B cell (primary cell): ENCODE measurements at regions not wholly inside any gene's neighbourhood (a gene's known extent, or its start where the extent isn't known, plus 50 kb on each side); places are given as distances from the start of the nearest gene placed in this dataset.

Experiments used
- ATAC-seq: fragments of 200-7000 bp; cut with Tn5 transposase; one replicate; pipeline ENCODE4 v1.10.0; 2021; ENCODE audit warnings: low read depth, mild to moderate bottlenecking, moderate number of reproducible peaks, moderate library complexity
- CTCF ChIA-PET: fragments of 350-600 bp; sonication (Branson Sonifier 250); formaldehyde crosslinking; loops from one replicate; lab custom pipeline; 2021; ENCODE audit warnings: antibody characterized with exemption, inconsistent platforms; lab: Charles Lee
- POLR2A ChIA-PET: fragments of 350-600 bp; sonication (Branson Sonifier 250); formaldehyde crosslinking; loops from one replicate; lab custom pipeline; 2021; ENCODE audit warnings: antibody characterized with exemption; lab: Charles Lee
- DNase-seq: peaks from one replicate; pipeline ENCODE4 v3.0.0; 2013
- H2AFZ ChIP-seq: 2 replicates; pipeline ENCODE4 v1.6.1; 2012; ENCODE audit warnings: mild to moderate bottlenecking, low read depth, low read length; ENCODE audit not compliant: insufficient read depth, poor library complexity, severe bottlenecking
- H3K27ac ChIP-seq, 2 donors: 1 replicate in 1 of 2; 2 replicates in 1 of 2; pipeline ENCODE4 v1.5.1; 2012 to 2013; ENCODE audit warnings: low read length in 2 of 2, mild to moderate bottlenecking in 2 of 2, moderate library complexity in 1 of 2
- H3K27me3 ChIP-seq, 4 experiments: fragments of 200-600 bp in 1 of 4; sonication (generic) in 1 of 4; replicated peaks in 1 of 4; 1 replicate in 2 of 4; 2 replicates in 2 of 4; pipeline versions ENCODE4 v1.6.1 to v1.7.0; 2013 to 2016; ENCODE audit warnings: low read length in 3 of 4, mild to moderate bottlenecking in 2 of 4, mixed read lengths in 1 of 4, moderate library complexity in 1 of 4; ENCODE audit not compliant: insufficient read depth in 4 of 4, control insufficient read depth in 3 of 4; ENCODE audit errors: control extremely low read depth in 1 of 4
- H3K36me3 ChIP-seq, 2 experiments: replicated peaks in 1 of 2; 1 replicate in 1 of 2; 2 replicates in 1 of 2; pipeline versions ENCODE4 v1.6.1 to v1.7.1; 2013; ENCODE audit warnings: low read length in 1 of 2; ENCODE audit not compliant: insufficient read depth in 2 of 2, control insufficient read depth in 1 of 2; ENCODE audit errors: control extremely low read depth in 1 of 2, extremely low read depth in 1 of 2
- H3K4me1 ChIP-seq, 2 donors: fragments of 200-600 bp in 1 of 2; sonication (generic) in 1 of 2; 1 replicate in 1 of 2; 2 replicates in 1 of 2; pipeline versions ENCODE4 v1.5.1 to v1.6.1; 2013 to 2017; ENCODE audit warnings: low read length in 2 of 2; ENCODE audit not compliant: control insufficient read depth in 2 of 2, insufficient read depth in 2 of 2
- H3K4me2 ChIP-seq: replicated peaks from 2 replicates; pipeline ENCODE3; 2012; ENCODE audit warnings: mild to moderate bottlenecking, low read depth, low read length; ENCODE audit not compliant: poor library complexity, severe bottlenecking
- H3K4me3 ChIP-seq, 5 experiments: fragments of 200-600 bp in 1 of 5; sonication (generic) in 1 of 5; 1 replicate in 3 of 5; 2 replicates in 2 of 5; pipeline versions ENCODE4 v1.5.1 to v1.7.0; 2011 to 2016; ENCODE audit warnings: low read length in 4 of 5, mild to moderate bottlenecking in 4 of 5, low read depth in 2 of 5, control low read depth in 1 of 5, moderate library complexity in 1 of 5; ENCODE audit not compliant: insufficient read depth in 1 of 5; ENCODE audit errors: control extremely low read depth in 1 of 5, extremely low read depth in 1 of 5
- H3K79me2 ChIP-seq: fragments of 200-600 bp; sonication (generic); one replicate; pipeline ENCODE4 v1.6.0; 2016; ENCODE audit warnings: low read length; ENCODE audit not compliant: control insufficient read depth, insufficient read depth
- H3K9ac ChIP-seq: fragments of 200-600 bp; sonication (generic); 2 replicates; pipeline ENCODE4 v1.6.1; 2017; ENCODE audit warnings: mild to moderate bottlenecking, low read length, moderate library complexity
- H3K9me3 ChIP-seq, 3 donors: one replicate each; pipeline versions ENCODE4 v1.6.1 to v1.7.1; 2013; ENCODE audit warnings: low read length in 2 of 3; ENCODE audit not compliant: control insufficient read depth in 2 of 3, insufficient read depth in 1 of 3; ENCODE audit errors: control extremely low read depth in 1 of 3
- H4K20me1 ChIP-seq: 2 replicates; pipeline ENCODE4 v1.6.0; 2012; ENCODE audit warnings: mild to moderate bottlenecking, low read length; ENCODE audit not compliant: insufficient read depth, control insufficient read depth, poor library complexity, severe bottlenecking
- H3K27ac Mint-ChIP-seq: one replicate; pipeline ENCODE4 v1.8.0; 2021; ENCODE audit warnings: mixed read lengths
- H3K27me3 Mint-ChIP-seq: one replicate; pipeline ENCODE4 v1.8.0; 2021; ENCODE audit warnings: mixed read lengths
- H3K4me1 Mint-ChIP-seq: one replicate; pipeline ENCODE4 v1.8.0; 2021; ENCODE audit warnings: mixed read lengths
- H3K4me3 Mint-ChIP-seq: one replicate; pipeline ENCODE4 v1.8.0; 2021; ENCODE audit warnings: mixed read lengths
- H3K9me3 Mint-ChIP-seq: one replicate; pipeline ENCODE4 v1.8.0; 2022; ENCODE audit warnings: mixed read lengths; ENCODE audit not compliant: insufficient read depth
- CTCF ChIP-seq: fragments of 200-600 bp; IDR thresholded peaks from one replicate; pipeline ENCODE4 v1.8.0; 2022; ENCODE audit warnings: antibody characterized with exemption, mild to moderate bottlenecking
- EZH2 ChIP-seq: IDR thresholded peaks from 2 replicates; pipeline ENCODE4 v1.6.1; 2012; ENCODE audit warnings: borderline replicate concordance, low read depth, mild to moderate bottlenecking, moderate library complexity, low read length; ENCODE audit not compliant: insufficient read depth, poor library complexity, severe bottlenecking
- WGBS: methylation state at CpG from one replicate; pipeline ENCODE4 v1.1.5; 2013; ENCODE audit warnings: missing lambda C conversion rate; ENCODE audit not compliant: insufficient coverage; 5-methylcytosine and 5-hydroxymethylcytosine counted together
- intact Hi-C: fragments of 100-400 bp; cut with micrococcal nuclease; formaldehyde crosslinking; loops from one replicate; pipeline ENCODE4 v1.10.0; 2022

- Histone ChIP-seq H3K27me3 (no peaks in the 10 kb centered on the region), H3K4me1 (no peaks in the 10 kb centered on the region), H3K79me2 (no peaks in the 10 kb centered on the region), H2AFZ (no peak overlapping the region), H3K27ac (no peak overlapping the region), H3K4me2 (no peak overlapping the region), H3K36me3 (no peaks in the 10 kb centered on the region), H3K9ac (no peak overlapping the region), H4K20me1 (no peaks in the 10 kb centered on the region), H3K4me3 (no peak overlapping the region), H3K9me3 (no peaks in the 10 kb centered on the region)
- Mint-ChIP-seq H3K4me1 (no peaks in the 10 kb centered on the region), H3K27ac (no peak overlapping the region), H3K9me3 (no peaks in the 10 kb centered on the region), H3K4me3 (no peak overlapping the region), H3K27me3 (no peaks in the 10 kb centered on the region)
- ChIA-PET CTCF (no interaction called here), POLR2A (no interaction called here)
- intact Hi-C loops = no loop called here
- DNase-seq (no peak), ATAC-seq (no peak)
- WGBS = 92% methylated on average over 2 of the region's 4 CpGs
- TF ChIP-seq CTCF (no peak), EZH2 (no peak)
Observed at GRCh38 chr4:165711436-165711835, 161.6 kb upstream of the TLL1 start.

GRCh38 chr4:165711912-165712311 lies 161.1 kb upstream of the TLL1 start:
- ATAC-seq = no peak
- no peak for DNase-seq
- Histone ChIP-seq H2AFZ (no peak overlapping the region), H3K4me2 (no peak overlapping the region), H3K36me3 (no peaks in the 10 kb centered on the region), H3K4me1 (no peaks in the 10 kb centered on the region), H3K79me2 (no peaks in the 10 kb centered on the region), H3K9ac (no peak overlapping the region), H3K4me3 (no peak overlapping the region), H3K27ac (no peak overlapping the region), H3K9me3 (no peaks in the 10 kb centered on the region), H4K20me1 (no peaks in the 10 kb centered on the region), H3K27me3 (no peaks in the 10 kb centered on the region)
- no peaks in the 10 kb centered on the region for H3K9me3 Mint-ChIP-seq
- no peaks in the 10 kb centered on the region for H3K4me1 Mint-ChIP-seq
- ChIA-PET CTCF (no interaction called here), POLR2A (no interaction called here)
- H3K4me3 Mint-ChIP-seq = no peak overlapping the region
- WGBS = 70% methylated on average over 1 of the region's 2 CpGs
- intact Hi-C loops = no loop called here
- no peaks in the 10 kb centered on the region for H3K27me3 Mint-ChIP-seq
- H3K27ac Mint-ChIP-seq = no peak overlapping the region
- TF ChIP-seq CTCF (no peak), EZH2 (no peak)
